ENCODE measurements at regions not wholly inside any gene's neighbourhood (a gene's known extent, or its start where the extent isn't known, plus 50 kb on each side); places are given as distances from the start of the nearest gene placed in this dataset.
"Not testable (repeated sequence)": the region's sequence is repeated elsewhere in the genome, so short reads cannot be mapped to it uniquely, and the experiment has no call there.

DNA sequence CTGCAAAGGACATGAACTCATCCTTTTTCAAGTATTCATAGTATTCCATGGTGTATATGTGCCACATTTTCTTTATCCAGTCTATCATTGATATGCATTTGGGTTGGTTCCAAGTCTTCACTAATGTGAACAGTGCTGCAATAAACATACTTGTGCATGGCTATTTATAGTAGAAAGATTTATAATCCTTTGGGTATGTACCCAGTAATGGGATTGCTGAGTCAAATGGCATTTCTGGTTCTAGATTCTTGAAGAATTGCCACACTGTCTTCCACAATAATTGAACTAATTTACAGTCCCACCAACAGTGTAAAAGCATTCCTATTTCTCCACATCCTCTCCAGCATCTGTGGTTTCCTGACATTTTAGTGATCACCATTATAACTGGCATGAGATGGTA lies 730.3 kb downstream of the NXPH1 start:
- not testable (repeated sequence) for TF ChIP-seq CTCF (IDR thresholded peaks at IDR 0.05; ENCODE audit: insufficient read depth, low read depth, low read length); EZH2 (IDR thresholded peaks at IDR 0.05; ENCODE audit: insufficient read depth, low read length)

All from astrocyte (in vitro differentiated cells and primary cell).